Endothelial cell of umbilical vein (primary cell): ENCODE measurements at regions not wholly inside any gene's neighbourhood (a gene's known extent, or its start where the extent isn't known, plus 50 kb on each side); places are given as distances from the start of the nearest gene placed in this dataset.
A peak's percentile ranks its signal among the peaks of the same experiment; 100 is the strongest.

Experiments used
- BruUV-seq: library from RNA; stranded (reverse); fragments of 400-500 nt; replicated peaks from 2 replicates; lab custom pipeline; 2021; lab: Mats Ljungman, UMichigan
- CTCF ChIA-PET: fragments of 300-600, 350-600 bp; sonication (Branson Sonifier 250); formaldehyde crosslinking; loops from one replicate; lab custom pipeline; 2021; ENCODE audit warnings: antibody characterized with exemption, inconsistent platforms; lab: Charles Lee
- POLR2A ChIA-PET: fragments of 300-600, 350-600 bp; sonication (Branson Sonifier 250); formaldehyde crosslinking; loops from one replicate; lab custom pipeline; 2021; ENCODE audit warnings: antibody characterized with exemption, inconsistent platforms; lab: Charles Lee
- DNase-seq: peaks from one replicate; pipeline ENCODE4 v3.0.0-alpha.2; 2011; ENCODE audit warnings: low read depth, low spot score
- FAIRE-seq: peaks from 2 replicates; lab custom pipeline; 2011; peaks lifted over from hg19 to GRCh38; lab: Jason Lieb, UNC
- H2AFZ ChIP-seq: 2 replicates; pipeline ENCODE4 v1.6.0; 2012; ENCODE audit warnings: low read depth, low read length, control low read depth, inconsistent platforms
- H3K27ac ChIP-seq: 2 replicates; pipeline ENCODE4 v1.5.1; 2011; ENCODE audit warnings: low read depth, mild to moderate bottlenecking, control low read depth, low read length, moderate library complexity; ENCODE audit not compliant: insufficient read depth
- H3K27me3 ChIP-seq, 2 experiments: 2 replicates each; pipeline versions ENCODE4 v1.6.0 to v1.6.1; 2011; ENCODE audit warnings: low read length in 2 of 2, mixed read lengths in 1 of 2; ENCODE audit not compliant: control insufficient read depth in 2 of 2, insufficient read depth in 2 of 2
- H3K36me3 ChIP-seq, 2 experiments: 2 replicates in 1 of 2; 3 replicates in 1 of 2; pipeline ENCODE4 v1.5.1; 2011; ENCODE audit warnings: low read length in 2 of 2, mild to moderate bottlenecking in 1 of 2, moderate library complexity in 1 of 2; ENCODE audit not compliant: control insufficient read depth in 2 of 2, insufficient read depth in 2 of 2; ENCODE audit errors: extremely low read depth in 1 of 2
- H3K4me1 ChIP-seq: 3 replicates; pipeline ENCODE4 v1.5.1; 2011; ENCODE audit warnings: mild to moderate bottlenecking, low read length; ENCODE audit not compliant: control insufficient read depth, insufficient read depth; ENCODE audit errors: extremely low read depth
- H3K4me2 ChIP-seq: 2 replicates; pipeline ENCODE4 v1.6.1; 2011; ENCODE audit warnings: low read length, control low read depth, mixed read lengths; ENCODE audit not compliant: insufficient read depth
- H3K4me3 ChIP-seq, 3 experiments: fragments of 200-600 bp in 1 of 3; sonication (generic), shearing (Covaris generic) in 1 of 3; replicated peaks in 1 of 3; 2 replicates each; pipeline ENCODE4 v1.5.1; 2011 to 2016; ENCODE audit warnings: control low read depth in 3 of 3, low read length in 3 of 3, mild to moderate bottlenecking in 2 of 3, inconsistent platforms in 1 of 3, low read depth in 1 of 3, moderate library complexity in 1 of 3; ENCODE audit not compliant: insufficient read depth in 1 of 3
- H3K79me2 ChIP-seq: 2 replicates; pipeline ENCODE4 v1.6.0; 2012; ENCODE audit warnings: low read length, inconsistent platforms; ENCODE audit not compliant: control insufficient read depth, insufficient read depth
- H3K9ac ChIP-seq: replicated peaks from 2 replicates; pipeline ENCODE3; 2011; ENCODE audit warnings: low read length, control low read depth; ENCODE audit not compliant: insufficient read depth; ENCODE audit errors: extremely low read depth
- H3K9me1 ChIP-seq: replicated peaks from 3 replicates; pipeline ENCODE4 v1.6.0; 2011; ENCODE audit warnings: mild to moderate bottlenecking, low read length; ENCODE audit not compliant: control insufficient read depth, insufficient read depth; ENCODE audit errors: extremely low read depth
- H3K9me3 ChIP-seq: replicated peaks from 2 replicates; pipeline ENCODE4 v1.5.1; 2012; ENCODE audit warnings: low read length, inconsistent platforms; ENCODE audit not compliant: control insufficient read depth, insufficient read depth
- H4K20me1 ChIP-seq: replicated peaks from 2 replicates; pipeline ENCODE3; 2011; ENCODE audit warnings: mild to moderate bottlenecking, low read length; ENCODE audit not compliant: control insufficient read depth, insufficient read depth; ENCODE audit errors: extremely low read depth
- CTCF ChIP-seq, 2 donors: IDR thresholded peaks; 1 replicate in 1 of 2; 2 replicates in 1 of 2; pipeline ENCODE4 v1.5.1; 2011; ENCODE audit warnings: low read length in 2 of 2, mild to moderate bottlenecking in 2 of 2, moderate library complexity in 2 of 2, control low read depth in 1 of 2, inconsistent platforms in 1 of 2, low read depth in 1 of 2; ENCODE audit not compliant: insufficient read depth in 1 of 2; ENCODE audit errors: extremely low read depth in 1 of 2
- EZH2 ChIP-seq: IDR thresholded peaks from 2 replicates; pipeline ENCODE4 v1.6.1; 2012; ENCODE audit warnings: borderline replicate concordance, low read depth, mild to moderate bottlenecking, moderate library complexity, low read length, inconsistent platforms; ENCODE audit not compliant: severe bottlenecking
- FOS ChIP-seq: IDR thresholded peaks from 2 replicates; pipeline ENCODE4 v1.6.1; 2011; ENCODE audit warnings: mild to moderate bottlenecking, low read length, moderate library complexity, borderline replicate concordance; ENCODE audit not compliant: insufficient read depth
- GATA2 ChIP-seq: IDR thresholded peaks from 2 replicates; pipeline ENCODE4 v1.7.0; 2011; ENCODE audit warnings: low read depth, mild to moderate bottlenecking, moderate library complexity, mixed read lengths, low read length; ENCODE audit not compliant: insufficient read length, insufficient read depth
- JUN ChIP-seq: IDR thresholded peaks from 2 replicates; pipeline ENCODE4 v1.6.1; 2011; ENCODE audit warnings: borderline replicate concordance, low read depth; ENCODE audit not compliant: insufficient read length, insufficient read depth
- MAX ChIP-seq: IDR thresholded peaks from 2 replicates; pipeline ENCODE4 v1.6.1; 2011; ENCODE audit not compliant: insufficient read depth, insufficient read length
- MYC ChIP-seq: IDR thresholded peaks from one replicate; pipeline ENCODE4 v1.6.1; 2011; ENCODE audit warnings: mild to moderate bottlenecking, low read depth, low read length
- POLR2A ChIP-seq: IDR thresholded peaks from 2 replicates; pipeline ENCODE4 v1.6.1; 2012; ENCODE audit warnings: low read depth, mild to moderate bottlenecking, control low read depth, low read length
- POLR2AphosphoS5 ChIP-seq: IDR thresholded peaks from 2 replicates; pipeline ENCODE4 v1.6.1; 2012; ENCODE audit warnings: low read depth, mild to moderate bottlenecking, control low read depth, low read length, moderate library complexity; ENCODE audit not compliant: insufficient read depth
- dilution Hi-C: fragments of 300-500 bp; cut with MboI; formaldehyde crosslinking; loops from one replicate; pipeline ENCODE4 v1.15.0; 2019; ENCODE audit warnings: low sequenced_read_pairs; ENCODE audit not compliant: extremely low pct_ligation_motif_present
- intact Hi-C: fragments of 100-400 bp; cut with micrococcal nuclease; formaldehyde crosslinking; loops from one replicate; pipeline ENCODE4 v1.10.0; 2022

- Histone ChIP-seq H3K79me2 (no peaks in the 10 kb centered on the region), H2AFZ (peak overlapping the region; percentile 88), H3K4me3 (peak overlapping the region in 1 of 3 experiments; percentile 7), H3K27me3 (no peaks in the 10 kb centered on the region), H3K9ac (peak overlapping the region; percentile 0), H3K4me2 (peak overlapping the region; percentile 69), H3K36me3 (no peaks in the 10 kb centered on the region), H4K20me1 (no peaks in the 10 kb centered on the region), H3K9me3 (no peaks in the 10 kb centered on the region), H3K27ac (peak overlapping the region; percentile 24), H3K4me1 (peaks cover 13% of the 10 kb centered on the region), H3K9me1 (no peaks in the 10 kb centered on the region)
- POLR2A ChIA-PET: no interaction called here
- BruUV-seq: no TSS peak
- CTCF ChIA-PET: interaction anchor here (1.2 kb wide), 1 partner anchor 10 kb away, joined by 3 read pairs; no protein-coding TSS in a partner anchor
- FAIRE-seq: peak; percentile 89
- dilution Hi-C loops (no loop called here), intact Hi-C loops (no loop called here)
- no peak for TF ChIP-seq FOS
- TF ChIP-seq JUN: no peak
- no peak for TF ChIP-seq POLR2AphosphoS5
- TF ChIP-seq CTCF (IDR thresholded peaks at IDR 0.05; ENCODE audit: extremely low read depth in 1 of 2, insufficient read depth in 1 of 2, low read depth in 1 of 2, low read length in 2 of 2): no peak
- no peak for TF ChIP-seq MAX
- TF ChIP-seq GATA2: no peak
- no peak for TF ChIP-seq EZH2
- TF ChIP-seq POLR2A: no peak
- TF ChIP-seq MYC: no peak
- peak; percentile 56 for DNase-seq
Measured at GRCh38 chr4:38210396-38211114, 250.4 kb downstream of the PTTG2 start.
